SW 1271 (cell line): ENCODE measurements at regions not wholly inside any gene's neighbourhood (a gene's known extent, or its start where the extent isn't known, plus 50 kb on each side); places are given as distances from the start of the nearest gene placed in this dataset.

Experiments used
- DNase-seq, 2 experiments: peaks; one replicate each; lab custom pipeline; 2025; lab: John Stamatoyannopoulos, UW

- DNase-seq = no peak
These were observed 74.3 kb upstream of the IFNAR2 start for GRCh38 chr21:33155422-33155821.

GRCh38 chr21:33157303-33157702 lies 72.4 kb upstream of the IFNAR2 start:
- DNase-seq = no peak

DNA sequence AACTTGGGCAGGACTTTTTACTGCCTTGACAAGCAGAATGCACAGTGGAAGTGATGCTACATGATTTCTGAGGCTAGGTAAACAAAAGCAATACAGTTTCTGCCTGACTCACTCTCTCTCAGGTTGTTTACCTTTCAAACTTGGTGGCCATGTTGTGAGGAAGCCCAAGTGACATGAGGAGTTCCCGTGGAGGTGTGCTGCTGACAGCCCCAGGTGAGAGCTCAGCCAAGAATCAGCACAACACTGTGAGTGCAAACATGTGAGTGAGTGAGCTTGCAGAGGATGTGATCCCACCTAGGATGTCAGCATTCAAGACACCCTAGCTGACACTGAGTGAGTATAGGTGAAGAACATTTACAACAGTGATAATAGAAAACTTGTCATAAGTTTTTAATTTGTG lies 71.1 kb upstream of the IFNAR2 start:
- no peak for DNase-seq

- DNase-seq = no peak
These were observed 67.2 kb upstream of the IFNAR2 start for GRCh38 chr21:33162436-33162951.

DNA sequence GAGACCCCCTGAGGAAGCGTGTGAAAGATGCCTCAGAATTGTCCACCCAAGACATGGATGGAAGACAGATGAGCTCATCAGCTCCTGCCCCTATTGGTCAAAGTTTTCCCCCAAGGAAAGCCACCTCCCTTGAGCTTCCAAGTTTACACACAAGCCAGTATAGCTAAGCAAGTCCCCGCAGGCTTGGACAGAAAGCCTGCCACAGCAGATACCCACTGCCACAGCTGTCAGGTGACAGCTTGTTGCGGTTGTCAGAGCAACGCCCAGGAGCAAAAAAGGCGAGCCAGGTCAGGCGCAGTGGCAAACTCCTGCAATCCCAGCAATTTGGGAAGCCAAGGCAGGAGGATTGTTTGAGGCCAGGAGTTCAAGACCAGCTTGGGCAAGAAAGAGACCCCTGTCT lies 60.9 kb upstream of the IFNAR2 start:
- no peak for DNase-seq

- no peak for DNase-seq
These were observed 60.4 kb upstream of the IFNAR2 start for GRCh38 chr21:33169359-33169758.

GRCh38 chr21:33171616-33172169 lies 58.0 kb upstream of the IFNAR2 start:
- no peak for DNase-seq

DNA sequence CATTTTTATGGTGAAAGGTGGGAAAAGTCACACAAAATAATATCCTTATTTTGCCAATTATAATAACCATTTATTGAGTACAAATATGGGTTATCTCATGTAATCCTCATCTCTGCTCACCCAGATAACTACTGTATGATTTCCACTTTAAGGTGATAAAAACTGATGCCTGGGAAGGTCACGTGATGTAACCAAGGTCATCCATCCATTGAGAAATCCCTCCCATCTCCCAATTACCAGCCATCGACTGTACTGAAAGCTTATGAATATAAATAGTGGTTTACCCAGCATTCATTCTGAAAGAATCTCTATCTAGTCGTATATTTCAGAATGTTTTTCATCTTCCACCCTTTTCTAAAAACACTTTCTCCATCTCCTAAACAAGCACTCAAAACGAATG lies 55.0 kb upstream of the IFNAR2 start:
- no peak for DNase-seq
